EH (cell line): ENCODE measurements at regions not wholly inside any gene's neighbourhood (a gene's known extent, or its start where the extent isn't known, plus 50 kb on each side); places are given as distances from the start of the nearest gene placed in this dataset.
"Not testable (repeated sequence)": the region's sequence is repeated elsewhere in the genome, so short reads cannot be mapped to it uniquely, and the experiment has no call there.

Experiments
- DNase-seq: peaks from one replicate; pipeline ENCODE4 v3.0.0-alpha.2; 2015; ENCODE audit warnings: low read depth

DNA sequence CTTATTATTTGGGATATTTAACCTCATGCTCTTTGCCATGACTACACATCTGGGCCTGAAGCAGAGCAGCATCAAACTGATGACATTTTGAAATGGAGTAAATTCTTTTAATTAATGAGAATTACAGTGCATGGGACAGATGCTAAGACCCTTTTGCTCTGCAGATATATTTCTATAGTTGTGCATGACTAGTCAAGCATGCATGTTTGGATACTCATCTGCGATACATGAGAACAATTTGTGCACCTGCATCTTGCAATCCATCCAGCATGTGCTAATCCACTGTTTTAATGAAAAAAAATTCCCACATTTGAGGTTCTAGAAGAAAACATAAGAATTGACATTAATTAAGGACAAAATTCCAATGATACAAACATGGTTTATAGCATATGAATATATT is 1047.6 kb upstream of the ACO1 start:
- DNase-seq = no peak

DNA sequence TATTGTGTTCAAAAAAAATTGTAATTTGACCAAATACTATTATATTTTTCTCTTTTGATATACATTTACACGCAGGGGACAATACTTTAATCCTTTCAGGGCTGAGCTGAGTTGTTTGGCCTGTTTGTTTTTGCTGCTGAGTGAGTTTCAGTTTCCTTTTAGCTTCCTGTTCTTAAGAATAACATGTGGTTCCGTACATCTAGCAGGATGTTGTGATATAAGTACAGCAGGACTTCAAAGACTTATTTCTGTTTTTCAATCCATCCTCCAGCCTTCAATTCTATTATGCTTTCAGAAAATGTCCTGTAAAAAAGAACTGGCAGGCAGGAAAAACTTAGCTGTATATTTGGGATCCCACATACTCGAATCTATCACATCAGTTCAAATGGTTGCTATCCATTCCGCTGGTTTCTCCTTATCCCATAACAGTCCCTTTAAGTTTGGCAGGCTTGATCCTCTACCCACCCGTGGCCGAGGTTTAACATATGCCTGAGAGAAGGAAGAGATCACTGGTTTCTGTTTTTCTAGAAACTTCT is 1037.3 kb upstream of the ACO1 start:
- no peak for DNase-seq

DNA sequence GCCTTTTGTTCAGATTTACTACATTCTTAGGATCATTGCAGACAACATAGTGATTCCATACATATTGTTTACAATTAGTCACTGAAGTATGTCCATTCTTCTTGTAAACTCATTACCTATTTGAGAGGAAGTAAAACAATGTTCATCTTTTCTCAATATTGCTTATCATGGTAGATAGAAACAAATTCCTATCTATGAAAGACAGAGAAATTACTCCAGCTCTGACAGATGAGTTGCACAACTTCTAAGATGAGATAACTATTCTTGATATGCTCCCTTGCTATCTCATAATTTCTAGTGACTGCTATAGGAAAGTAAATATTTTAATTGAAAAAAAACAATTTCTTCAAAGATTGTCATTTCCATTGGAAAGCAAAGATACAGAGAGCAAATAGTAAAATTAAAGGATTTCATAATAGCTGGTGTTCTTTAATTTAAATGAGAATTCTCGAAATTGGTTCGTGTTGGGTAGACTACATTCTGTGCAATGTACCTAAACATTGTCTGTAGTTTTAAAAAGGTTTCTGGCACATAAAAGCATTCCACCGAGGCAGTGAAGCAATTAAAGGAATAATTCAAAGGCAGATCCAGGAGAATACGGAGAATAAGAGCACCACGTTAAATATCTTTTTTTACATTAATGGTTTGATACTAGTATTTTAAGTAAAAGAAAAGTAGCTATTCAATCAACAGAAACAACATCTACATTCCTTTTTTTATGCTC is 1029.1 kb upstream of the ACO1 start:
- DNase-seq = no peak

DNA sequence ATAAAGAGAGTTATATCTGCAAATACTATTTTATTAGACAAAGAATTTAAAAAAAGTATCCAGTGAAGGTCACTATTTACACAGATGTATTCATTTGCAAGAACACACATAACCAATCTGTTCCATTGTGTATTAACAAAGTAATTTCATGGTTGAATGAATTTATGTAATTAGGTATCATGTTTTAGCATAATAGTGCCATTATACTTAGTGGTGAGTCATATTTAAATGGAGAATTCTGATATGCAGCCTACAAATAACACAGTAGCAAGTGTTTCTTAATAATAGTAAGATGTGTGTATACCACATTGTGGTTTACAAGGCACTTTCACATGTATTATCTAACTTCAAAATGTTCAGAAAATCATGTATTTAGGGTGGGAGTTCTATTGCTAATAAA is 1028.5 kb upstream of the ACO1 start:
- DNase-seq = no peak

DNA sequence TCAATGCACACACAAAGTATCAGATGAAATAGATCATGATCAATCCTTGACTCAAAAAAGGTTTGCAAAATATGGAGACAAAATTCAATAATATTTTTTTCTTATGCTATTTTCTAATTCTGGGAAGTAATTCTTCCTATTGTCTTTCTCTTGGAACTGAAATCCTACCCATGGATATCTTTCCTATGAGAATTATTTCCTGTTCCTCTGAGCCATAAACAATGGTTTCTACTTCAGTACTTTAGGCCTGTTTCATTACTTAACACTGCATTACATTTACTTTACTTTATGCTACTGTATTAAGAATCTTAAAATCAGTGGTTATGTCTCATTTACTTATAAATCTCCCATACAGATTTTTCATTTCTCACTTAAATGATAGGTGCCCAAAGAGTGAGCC is 1025.4 kb upstream of the ACO1 start:
- no peak for DNase-seq

DNA sequence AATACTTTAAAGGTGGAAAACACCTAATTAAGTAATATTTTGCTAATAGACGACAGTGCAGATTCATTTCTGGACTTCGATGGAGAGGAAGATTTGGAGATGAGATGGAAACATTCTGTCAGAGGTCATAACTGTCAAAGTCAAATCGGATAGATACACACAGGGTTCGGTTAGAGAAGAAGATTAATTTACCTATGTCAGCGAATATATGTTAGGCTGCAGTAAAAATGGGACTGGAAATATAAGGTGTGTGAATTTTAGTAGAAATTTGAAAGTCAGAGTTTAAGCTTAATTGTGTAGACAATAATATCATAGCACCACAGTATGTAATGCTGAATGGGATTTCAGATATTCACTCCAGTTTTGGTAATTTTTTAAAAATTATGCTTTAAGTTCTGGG is 1020.3 kb upstream of the ACO1 start:
- DNase-seq = no peak

DNA sequence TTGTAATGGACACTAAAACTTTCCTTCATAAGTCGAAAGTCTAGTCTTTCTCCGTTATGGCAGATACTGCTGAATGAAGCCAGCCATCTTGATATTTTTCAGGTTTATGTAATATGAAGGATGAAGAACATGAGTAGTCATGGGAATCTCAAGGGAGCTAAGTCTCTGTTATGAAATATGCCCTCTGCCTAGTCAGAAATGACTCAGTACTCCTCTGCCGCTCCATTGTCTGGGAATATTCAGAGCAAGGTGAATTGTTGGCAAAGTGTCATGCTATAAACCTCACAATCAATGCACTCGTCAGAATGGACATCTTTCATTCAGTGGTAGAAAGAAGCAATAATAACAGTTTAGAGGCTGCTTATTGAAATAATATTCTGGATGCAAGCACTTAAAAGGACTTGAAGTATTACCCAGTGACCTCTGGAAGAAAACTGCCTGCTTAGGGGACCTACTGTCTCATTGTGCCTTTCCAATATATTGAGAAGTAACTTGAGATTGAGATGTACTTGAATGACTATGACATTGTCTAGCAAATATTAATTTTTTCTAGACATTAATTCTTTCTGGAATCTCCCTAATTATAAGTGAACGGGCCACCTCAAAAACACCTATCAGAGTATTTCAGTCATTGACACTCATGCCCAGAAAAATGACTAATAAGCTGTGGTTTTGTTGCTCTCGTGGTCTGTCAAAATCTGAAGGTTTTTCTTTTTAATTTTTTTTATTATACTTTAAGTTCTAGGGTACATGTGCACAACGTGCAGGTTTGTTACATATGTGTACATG is 1011.5 kb upstream of the ACO1 start:
- DNase-seq = no peak

DNA sequence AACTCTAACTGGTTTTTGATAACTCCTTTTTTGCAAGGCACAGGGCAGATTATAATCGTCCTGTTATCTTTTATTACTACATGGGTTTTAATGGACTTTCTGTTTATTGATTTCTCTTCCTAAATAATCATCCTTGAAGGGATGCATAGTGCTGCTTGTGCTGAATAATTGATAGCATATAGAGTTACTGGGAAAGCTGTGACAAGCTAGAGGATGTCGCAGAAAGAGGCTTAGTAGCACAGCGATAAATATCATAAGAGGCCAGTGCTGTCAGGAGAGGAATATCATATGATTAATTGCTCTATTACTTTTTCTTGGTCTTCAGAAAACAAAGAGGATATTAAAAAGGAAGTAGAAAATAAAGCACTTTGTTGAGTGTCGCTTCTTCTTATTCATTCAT is 1007.1 kb upstream of the ACO1 start:
- DNase-seq = no peak

DNA sequence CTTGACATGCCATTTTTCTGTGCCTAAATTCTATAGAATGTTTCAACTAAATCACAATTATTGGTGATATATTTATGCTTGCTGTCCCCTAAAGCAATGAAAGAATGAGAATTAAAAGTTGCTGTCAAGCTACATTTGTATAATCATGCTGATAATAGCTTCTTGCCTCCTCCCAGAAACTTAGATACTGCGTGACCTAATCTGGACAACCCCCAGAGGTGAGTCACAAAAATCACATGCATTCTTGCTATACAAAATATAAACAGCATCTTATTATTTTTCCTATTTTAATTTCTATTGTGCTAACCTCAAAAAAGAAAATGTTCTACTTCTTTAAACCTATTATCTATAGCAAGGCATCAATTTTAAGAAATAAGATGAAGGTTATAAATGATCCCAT is 995.8 kb upstream of the ACO1 start:
- DNase-seq = no peak

DNA sequence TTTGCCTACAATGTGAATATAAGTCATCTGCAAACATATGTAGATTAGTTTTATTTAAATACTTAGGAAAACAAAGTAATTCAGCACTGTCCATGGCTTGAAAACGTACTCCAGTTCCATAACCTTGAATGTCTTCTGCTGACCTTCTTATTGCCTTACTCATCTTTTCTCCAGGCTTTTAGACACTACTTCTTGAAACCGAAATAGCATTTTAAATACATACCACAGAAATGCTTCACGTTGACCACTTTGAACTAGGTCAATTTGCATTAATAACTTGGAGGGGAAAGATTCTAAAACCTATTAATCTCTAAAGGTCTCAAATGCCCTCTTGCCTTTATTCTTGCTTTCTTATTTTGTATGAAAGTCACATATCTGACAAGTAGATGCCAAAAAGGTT is 995.4 kb upstream of the ACO1 start:
- no peak for DNase-seq

DNA sequence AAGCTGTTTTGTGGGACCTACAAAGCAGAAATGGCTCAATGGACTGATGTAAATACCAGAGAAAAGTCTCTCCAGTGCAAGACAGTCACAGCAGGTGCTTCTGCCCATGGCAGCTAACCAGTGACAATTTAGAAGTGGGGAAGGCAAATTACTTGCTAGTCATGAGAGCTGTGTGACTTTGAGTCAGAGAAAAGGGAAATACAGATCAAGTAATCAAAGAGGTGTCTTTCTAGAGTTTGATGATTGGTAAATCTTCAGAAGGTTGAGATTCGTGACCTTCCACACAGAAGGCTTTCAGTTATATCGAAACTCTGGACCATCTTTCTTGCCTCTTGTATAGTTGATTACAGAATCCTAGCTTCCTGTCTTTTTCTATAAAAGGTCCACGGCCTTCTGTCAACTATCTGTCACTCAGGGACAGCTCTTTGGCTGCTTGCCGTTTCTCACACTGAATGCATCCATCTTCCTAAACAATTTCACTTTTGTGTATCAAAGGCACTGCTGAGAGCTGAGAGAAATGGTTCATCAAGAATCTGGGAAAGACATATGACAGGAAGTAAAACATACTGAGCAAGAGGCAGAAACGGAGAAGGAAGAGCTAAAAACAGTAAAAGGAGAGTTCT is 993.9 kb upstream of the ACO1 start:
- DNase-seq = no peak

DNA sequence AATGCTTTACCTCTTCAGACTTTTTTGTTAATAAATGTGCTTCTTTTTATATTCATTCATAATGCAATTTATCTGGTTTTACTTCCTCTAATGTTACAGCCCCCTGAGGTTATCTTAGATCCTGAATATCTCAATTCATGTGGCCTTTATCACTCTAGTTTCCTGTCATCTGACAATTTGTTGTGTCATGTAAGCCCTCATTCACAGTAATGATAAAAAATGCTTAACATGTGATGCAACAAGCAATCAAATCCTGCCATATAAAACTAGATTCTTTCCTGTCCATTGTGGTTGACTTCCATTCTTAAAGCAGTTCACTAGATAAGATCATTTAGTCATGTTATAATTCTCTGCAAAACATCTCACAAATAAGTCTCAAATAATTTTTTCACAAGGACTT is 991.2 kb upstream of the ACO1 start:
- no peak for DNase-seq

DNA sequence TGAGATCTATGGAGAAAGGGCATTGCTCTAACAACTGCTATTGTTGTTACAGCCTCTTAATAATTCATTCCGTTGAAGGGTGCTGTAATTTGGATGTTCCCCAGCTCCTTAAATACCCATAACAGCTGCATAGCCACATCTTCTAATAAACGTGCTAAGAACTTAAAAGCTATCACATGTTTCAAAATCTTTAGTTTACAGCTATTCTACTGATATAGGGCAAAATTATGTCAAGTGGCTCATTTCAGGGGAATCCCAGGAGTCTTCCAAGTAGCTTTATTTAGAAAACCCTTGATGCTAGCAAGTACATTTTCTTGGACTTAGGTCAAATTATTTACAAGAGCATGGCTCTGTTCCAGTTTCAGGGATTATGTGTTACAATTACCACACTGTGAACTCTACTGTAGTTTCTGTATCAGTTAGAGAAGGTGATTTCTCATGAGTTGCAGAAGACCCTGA is 990.4 kb upstream of the ACO1 start:
- DNase-seq = no peak

DNA sequence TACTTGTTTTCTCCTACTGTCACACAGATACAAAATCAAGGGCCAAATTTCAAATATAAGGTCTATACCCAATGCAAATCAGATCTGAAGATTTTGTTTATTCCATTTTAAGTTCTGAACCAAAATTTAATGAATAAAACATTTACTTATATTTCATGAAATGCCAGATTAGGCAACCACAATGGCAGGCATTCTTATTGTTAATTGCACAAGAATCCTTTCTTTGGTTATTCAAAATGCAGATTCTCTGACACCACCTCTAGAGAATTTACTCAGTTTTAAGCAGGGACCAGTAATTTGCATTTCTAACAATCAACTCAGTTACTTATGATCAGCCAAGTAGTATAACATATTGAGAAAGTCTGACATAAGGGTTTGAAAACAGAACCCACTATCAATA is 972.4 kb upstream of the ACO1 start:
- no peak for DNase-seq

DNA sequence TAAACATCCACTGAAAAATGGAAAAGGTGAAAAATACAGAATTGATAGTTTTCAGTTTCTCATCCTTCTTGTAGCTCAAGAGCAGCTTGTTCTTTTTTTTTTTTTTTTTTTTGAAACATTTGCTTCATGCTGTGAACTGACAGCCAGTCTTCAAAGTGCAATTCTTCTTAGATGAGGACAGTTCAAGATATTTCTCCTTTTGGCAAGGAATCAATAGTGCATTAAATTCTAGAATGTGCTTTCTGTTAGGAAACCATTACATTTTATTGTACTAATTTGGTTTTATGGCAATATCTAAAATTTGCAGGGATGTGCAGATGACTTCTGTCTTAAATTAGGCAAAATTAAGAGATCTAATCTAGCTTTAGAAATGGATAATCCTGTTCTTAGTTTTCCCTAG is 969.3 kb upstream of the ACO1 start:
- no peak for DNase-seq

DNA sequence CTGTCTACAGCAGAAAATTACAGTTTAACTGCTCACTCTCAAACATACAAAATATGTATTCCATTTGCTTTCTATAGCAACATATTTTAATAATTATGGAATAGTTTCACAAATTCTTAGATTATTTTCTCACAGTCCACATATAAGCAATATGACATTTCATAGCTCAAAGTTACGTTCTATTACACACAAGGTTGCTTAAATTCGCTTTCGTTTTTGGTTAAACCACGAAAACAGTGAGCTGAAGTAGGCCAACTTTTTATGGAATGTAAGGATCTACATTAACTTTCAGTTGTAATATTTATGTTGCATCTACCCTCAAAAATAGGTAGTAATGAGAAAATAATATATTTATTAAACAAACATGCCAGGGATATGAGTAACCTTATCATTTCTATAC is 966.0 kb upstream of the ACO1 start:
- no peak for DNase-seq

DNA sequence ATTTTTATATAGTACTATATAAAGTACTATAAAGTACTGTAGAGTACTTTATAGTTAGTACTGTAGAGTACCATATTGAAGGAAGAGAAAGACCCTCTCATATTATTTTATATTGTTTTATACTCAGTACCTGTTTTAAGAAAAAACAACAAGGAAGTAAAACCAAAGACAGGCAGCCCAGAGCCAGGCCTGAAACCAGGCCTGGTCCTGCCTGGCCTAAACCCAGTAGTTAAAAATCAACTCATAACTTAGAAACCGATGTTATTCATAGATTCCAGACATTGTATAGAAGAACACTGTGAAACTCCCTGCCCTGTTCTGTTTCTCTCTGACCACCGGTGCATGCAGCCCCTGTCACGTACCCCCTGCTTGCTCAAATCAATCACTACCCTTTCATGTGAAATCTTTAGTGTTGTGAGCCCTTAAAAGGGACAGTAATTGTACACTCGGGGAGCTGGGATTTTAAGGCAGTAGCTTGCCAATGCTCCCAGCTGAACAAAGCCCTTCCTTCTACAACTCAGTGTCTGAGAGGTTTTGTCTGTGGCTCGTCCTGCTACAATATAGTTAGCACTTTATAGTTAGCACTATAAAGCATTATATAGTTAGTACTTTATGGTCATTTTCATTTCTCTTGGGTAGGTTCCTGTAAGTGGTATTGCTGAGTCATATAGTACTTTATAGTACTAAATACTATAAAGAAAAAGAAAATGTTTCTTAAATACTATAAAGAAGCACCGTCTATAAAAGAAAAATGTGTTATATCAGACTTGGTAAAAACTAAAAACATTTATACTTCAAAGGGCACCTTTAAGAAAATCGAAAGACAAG is 940.6 kb upstream of the ACO1 start:
- DNase-seq = not testable (repeated sequence)

DNA sequence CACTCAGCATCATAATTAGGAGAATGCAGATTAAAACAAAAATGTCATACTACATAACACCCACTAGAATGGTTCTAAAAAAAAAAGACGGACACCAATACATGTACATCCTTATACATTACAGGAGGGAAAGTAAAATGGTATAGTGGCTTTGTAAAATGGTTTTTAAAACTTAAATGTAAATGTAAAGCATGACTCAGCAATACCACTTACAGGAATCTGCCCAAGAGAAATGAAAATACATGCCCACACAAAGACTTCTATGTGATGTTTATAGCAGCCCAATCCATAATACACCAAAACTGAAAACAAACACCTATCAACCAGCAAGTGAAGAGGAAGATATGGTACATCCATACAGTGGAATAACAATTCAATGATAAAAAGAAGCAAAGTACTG is 939.1 kb upstream of the ACO1 start:
- no peak for DNase-seq

DNA sequence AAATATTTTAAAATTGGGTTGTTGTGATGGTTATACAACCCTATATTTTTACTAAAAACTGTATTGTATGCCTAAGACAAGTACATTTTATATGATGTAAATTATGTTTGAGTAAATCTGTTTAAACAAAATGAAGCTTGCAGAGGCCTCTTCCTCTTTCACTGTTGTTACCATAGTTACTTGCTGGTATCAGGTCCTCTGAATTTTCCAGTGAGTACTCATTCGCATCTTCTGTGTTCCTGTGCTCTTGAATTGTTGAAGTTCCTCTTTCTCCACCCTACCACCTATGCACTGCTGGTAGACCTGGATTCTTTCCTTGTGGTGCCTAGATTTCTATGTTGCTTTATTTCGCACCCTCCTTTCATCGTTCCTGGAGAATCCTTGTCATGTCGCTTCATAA is 938.5 kb upstream of the ACO1 start:
- DNase-seq = no peak

DNA sequence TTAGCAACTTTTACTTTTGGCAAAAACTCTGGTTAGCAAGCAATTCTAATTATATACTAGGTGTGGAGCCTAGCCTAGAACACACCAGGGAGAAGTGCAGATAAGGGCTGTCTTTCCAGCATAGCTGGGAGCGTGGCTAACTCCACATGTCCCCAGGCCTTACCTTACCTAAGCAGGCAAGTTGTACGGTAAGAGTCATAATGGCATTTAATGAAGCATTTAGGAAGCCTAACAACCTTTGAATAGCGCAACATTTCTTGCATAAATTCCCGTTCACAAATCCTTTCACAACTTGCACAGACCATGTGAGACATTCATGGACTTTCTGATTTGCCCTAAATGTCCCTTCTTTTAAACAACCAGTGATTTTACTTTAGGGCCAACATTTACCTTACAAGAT is 917.4 kb upstream of the ACO1 start:
- no peak for DNase-seq

DNA sequence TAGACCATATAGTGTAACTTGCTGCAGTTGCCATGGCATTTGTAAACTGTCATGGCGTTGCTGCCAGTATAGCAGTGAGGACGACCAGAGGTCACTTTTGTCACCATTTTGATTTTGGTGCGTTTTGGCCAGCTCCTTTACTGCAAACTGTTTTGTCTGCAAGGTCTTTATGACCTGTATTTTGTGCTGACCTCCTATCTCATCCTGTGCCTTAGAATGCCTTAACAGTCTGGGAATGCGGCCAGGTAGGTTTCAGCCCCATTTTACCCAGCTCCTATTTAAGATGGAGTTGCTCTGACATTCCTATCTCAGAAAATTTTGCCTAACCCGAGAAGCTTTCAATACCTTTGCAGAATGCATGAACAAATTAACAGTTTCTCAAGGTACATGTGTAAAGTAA is 914.4 kb upstream of the ACO1 start:
- DNase-seq = no peak

DNA sequence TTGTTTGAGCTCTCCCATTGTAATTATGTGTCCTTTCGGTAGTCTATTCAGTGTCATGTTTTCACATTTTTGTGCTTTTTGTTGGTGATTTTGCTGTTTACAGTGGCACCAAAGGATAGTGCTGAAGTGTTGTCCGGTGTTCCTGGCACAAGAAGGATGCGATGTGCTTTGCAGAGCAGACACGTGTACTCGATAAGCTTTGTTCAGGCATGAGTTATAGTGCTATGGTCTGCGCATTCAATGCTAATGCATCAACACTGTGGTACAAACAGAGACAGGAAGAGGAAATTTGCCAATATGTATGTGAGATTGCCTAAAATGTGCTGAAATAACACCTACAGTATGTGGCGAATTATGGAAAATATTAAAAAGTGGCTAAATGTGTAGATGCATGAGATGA is 913.4 kb upstream of the ACO1 start:
- no peak for DNase-seq
